ENCODE measurements at regions not wholly inside any gene's neighbourhood (a gene's known extent, or its start where the extent isn't known, plus 50 kb on each side); places are given as distances from the start of the nearest gene placed in this dataset.

- H3K4me1 ChIP-seq = no peaks in the 10 kb centered on the region
- no peak for DNase-seq
- H3K9me3 ChIP-seq (replicated peaks) = no peaks in the 10 kb centered on the region
- no peak overlapping the region for H3K4me3 ChIP-seq
- no peak overlapping the region for H3K27ac ChIP-seq
- no peaks in the 10 kb centered on the region for H3K36me3 ChIP-seq
- no peaks in the 10 kb centered on the region for H3K27me3 ChIP-seq
Measured at GRCh38 chr13:37407156-37407555, 191.4 kb downstream of the POSTN start.

- DNase-seq = no peak
- Histone ChIP-seq H3K4me3 (no peak overlapping the region), H3K27me3 (no peaks in the 10 kb centered on the region), H3K9me3 (replicated peaks) (no peaks in the 10 kb centered on the region), H3K27ac (no peak overlapping the region), H3K36me3 (no peaks in the 10 kb centered on the region), H3K4me1 (no peaks in the 10 kb centered on the region)
Measured at GRCh38 chr13:37406031-37406430, 192.5 kb downstream of the POSTN start.

- no peaks in the 10 kb centered on the region for H3K27me3 ChIP-seq
- no peaks in the 10 kb centered on the region for H3K36me3 ChIP-seq
- no peaks in the 10 kb centered on the region for H3K4me1 ChIP-seq
- H3K27ac ChIP-seq = no peak overlapping the region
- no peak overlapping the region for H3K4me3 ChIP-seq
- DNase-seq = no peak
- no peaks in the 10 kb centered on the region for H3K9me3 ChIP-seq (replicated peaks)
Measured at GRCh38 chr13:37403776-37404527, 194.6 kb downstream of the POSTN start.

GRCh38 chr13:37401721-37402120 is 196.8 kb downstream of the POSTN start:
- H3K27ac ChIP-seq = no peak overlapping the region
- DNase-seq = no peak
- no peaks in the 10 kb centered on the region for H3K36me3 ChIP-seq

GRCh38 chr13:37397535-37397934 is 201.0 kb downstream of the POSTN start:
- DNase-seq = no peak
- Histone ChIP-seq H3K36me3 (no peaks in the 10 kb centered on the region), H3K9me3 (replicated peaks) (no peaks in the 10 kb centered on the region), H3K4me3 (no peak overlapping the region), H3K4me1 (no peaks in the 10 kb centered on the region), H3K27me3 (no peaks in the 10 kb centered on the region), H3K27ac (no peak overlapping the region)

More at GRCh38 chr13:37401721-37402120, 196.8 kb downstream of the POSTN start:
- H3K27me3 ChIP-seq = no peaks in the 10 kb centered on the region
- H3K4me3 ChIP-seq = no peak overlapping the region
- H3K9me3 ChIP-seq (replicated peaks) = no peaks in the 10 kb centered on the region
- no peaks in the 10 kb centered on the region for H3K4me1 ChIP-seq

GRCh38 chr13:37395544-37395943 is 203.0 kb downstream of the POSTN start:
- H3K27ac ChIP-seq = no peak overlapping the region
- no peak for DNase-seq
- no peaks in the 10 kb centered on the region for H3K36me3 ChIP-seq
- H3K27me3 ChIP-seq = no peaks in the 10 kb centered on the region
- H3K4me3 ChIP-seq = no peak overlapping the region
- no peaks in the 10 kb centered on the region for H3K9me3 ChIP-seq (replicated peaks)
- no peaks in the 10 kb centered on the region for H3K4me1 ChIP-seq

- H3K27me3 ChIP-seq = no peaks in the 10 kb centered on the region
- no peaks in the 10 kb centered on the region for H3K4me1 ChIP-seq
- H3K27ac ChIP-seq = no peak overlapping the region
- H3K4me3 ChIP-seq = no peak overlapping the region
- H3K9me3 ChIP-seq (replicated peaks) = no peaks in the 10 kb centered on the region
- DNase-seq = no peak
- no peaks in the 10 kb centered on the region for H3K36me3 ChIP-seq
Measured at GRCh38 chr13:37392389-37392788, 206.2 kb downstream of the POSTN start.

- Histone ChIP-seq H3K27me3 (no peaks in the 10 kb centered on the region), H3K36me3 (no peaks in the 10 kb centered on the region), H3K4me1 (no peaks in the 10 kb centered on the region), H3K9me3 (replicated peaks) (no peaks in the 10 kb centered on the region), H3K27ac (no peak overlapping the region), H3K4me3 (no peak overlapping the region)
- no peak for DNase-seq
Measured at GRCh38 chr13:37390735-37391134, 207.8 kb downstream of the POSTN start.

GRCh38 chr13:37385956-37386670 is 212.5 kb downstream of the POSTN start:
- no peak for DNase-seq
- no peak overlapping the region for H3K27ac ChIP-seq
- no peaks in the 10 kb centered on the region for H3K36me3 ChIP-seq
- no peaks in the 10 kb centered on the region for H3K4me1 ChIP-seq
- no peaks in the 10 kb centered on the region for H3K27me3 ChIP-seq
- H3K4me3 ChIP-seq = no peak overlapping the region
- H3K9me3 ChIP-seq (replicated peaks) = no peaks in the 10 kb centered on the region

- H3K27ac ChIP-seq = no peak overlapping the region
- no peak for DNase-seq
- H3K4me3 ChIP-seq = no peak overlapping the region
- H3K4me1 ChIP-seq = no peaks in the 10 kb centered on the region
- H3K27me3 ChIP-seq = no peaks in the 10 kb centered on the region
- no peaks in the 10 kb centered on the region for H3K36me3 ChIP-seq
- H3K9me3 ChIP-seq (replicated peaks) = no peaks in the 10 kb centered on the region
Measured at GRCh38 chr13:37385248-37385647, 213.3 kb downstream of the POSTN start.

- no peak overlapping the region for H3K27ac ChIP-seq
- H3K27me3 ChIP-seq = no peaks in the 10 kb centered on the region
- no peaks in the 10 kb centered on the region for H3K36me3 ChIP-seq
- H3K4me3 ChIP-seq = no peak overlapping the region
- H3K9me3 ChIP-seq (replicated peaks) = no peaks in the 10 kb centered on the region
- no peak for DNase-seq
- no peaks in the 10 kb centered on the region for H3K4me1 ChIP-seq
Measured at GRCh38 chr13:37383856-37384370, 214.7 kb downstream of the POSTN start.

- H3K27ac ChIP-seq = no peak overlapping the region
- H3K4me3 ChIP-seq = no peak overlapping the region
- DNase-seq = no peak
- no peaks in the 10 kb centered on the region for H3K4me1 ChIP-seq
- H3K36me3 ChIP-seq = no peaks in the 10 kb centered on the region
- no peaks in the 10 kb centered on the region for H3K9me3 ChIP-seq (replicated peaks)
- H3K27me3 ChIP-seq = no peaks in the 10 kb centered on the region
Measured at GRCh38 chr13:37383046-37383445, 215.5 kb downstream of the POSTN start.

- Histone ChIP-seq H3K4me3 (no peak overlapping the region), H3K27ac (no peak overlapping the region)
- no peak for DNase-seq
Measured at GRCh38 chr13:37382146-37382545, 216.4 kb downstream of the POSTN start.

GRCh38 chr13:37381502-37381901 is 217.1 kb downstream of the POSTN start:
- Histone ChIP-seq H3K4me3 (no peak overlapping the region), H3K4me1 (no peaks in the 10 kb centered on the region), H3K27me3 (no peaks in the 10 kb centered on the region), H3K36me3 (no peaks in the 10 kb centered on the region), H3K27ac (no peak overlapping the region), H3K9me3 (replicated peaks) (no peaks in the 10 kb centered on the region)
- DNase-seq = no peak

More at GRCh38 chr13:37382146-37382545, 216.4 kb downstream of the POSTN start:
- H3K36me3 ChIP-seq = no peaks in the 10 kb centered on the region
- H3K4me1 ChIP-seq = no peaks in the 10 kb centered on the region
- H3K27me3 ChIP-seq = no peaks in the 10 kb centered on the region
- H3K9me3 ChIP-seq (replicated peaks) = no peaks in the 10 kb centered on the region

- Histone ChIP-seq H3K4me1 (no peaks in the 10 kb centered on the region), H3K4me3 (no peak overlapping the region)
- no peak for DNase-seq
Measured at GRCh38 chr13:37379841-37380240, 218.7 kb downstream of the POSTN start.

More at GRCh38 chr13:37379841-37380240, 218.7 kb downstream of the POSTN start:
- Histone ChIP-seq H3K27ac (no peak overlapping the region), H3K9me3 (replicated peaks) (no peaks in the 10 kb centered on the region), H3K27me3 (no peaks in the 10 kb centered on the region), H3K36me3 (no peaks in the 10 kb centered on the region)

All from SJCRH30 (cell line).